ENCODE measurements at regions not wholly inside any gene's neighbourhood (a gene's known extent, or its start where the extent isn't known, plus 50 kb on each side); places are given as distances from the start of the nearest gene placed in this dataset.

GRCh38 chr15:68871507-68871906 is 50.8 kb upstream of the ANP32A start:
- H3K79me2 ChIP-seq (ENCODE audit: control insufficient read depth, insufficient read depth, low read length, unreplicated experiment), result no peaks in the 10 kb centered on the region
- H3K27me3 ChIP-seq (ENCODE audit: insufficient read depth, low read length), result peaks cover 47% of the 10 kb centered on the region
- H3K36me3 ChIP-seq (ENCODE audit: insufficient read depth, low read length), result no peaks in the 10 kb centered on the region
- no peak overlapping the region for H2AFZ ChIP-seq (ENCODE audit: low read length, unreplicated experiment)
- no peaks in the 10 kb centered on the region for H3K4me1 ChIP-seq (ENCODE audit: control insufficient read depth, insufficient read depth, low read length, unreplicated experiment)
- H3K27ac ChIP-seq (ENCODE audit: low read depth, low read length), result no peak overlapping the region
- H3K4me3 ChIP-seq (ENCODE audit: low read depth, low read length), result no peak overlapping the region

- Histone ChIP-seq H3K27me3 (ENCODE audit: insufficient read depth, low read length) (peaks cover 29% of the 10 kb centered on the region), H3K27ac (ENCODE audit: low read depth, low read length) (no peak overlapping the region), H3K36me3 (ENCODE audit: insufficient read depth, low read length) (no peaks in the 10 kb centered on the region), H2AFZ (ENCODE audit: low read length, unreplicated experiment) (no peak overlapping the region), H3K4me1 (ENCODE audit: control insufficient read depth, insufficient read depth, low read length, unreplicated experiment) (no peaks in the 10 kb centered on the region), H3K4me3 (ENCODE audit: low read depth, low read length) (no peak overlapping the region), H3K79me2 (ENCODE audit: control insufficient read depth, insufficient read depth, low read length, unreplicated experiment) (no peaks in the 10 kb centered on the region)
Observed at GRCh38 chr15:68874788-68875187, 54.1 kb upstream of the ANP32A start.

GRCh38 chr15:68875377-68876116 is 54.8 kb upstream of the SPESP1 start:
- H3K4me3 ChIP-seq (ENCODE audit: low read depth, low read length), result peak overlapping the region; percentile 81
- no peaks in the 10 kb centered on the region for H3K4me1 ChIP-seq (ENCODE audit: control insufficient read depth, insufficient read depth, low read length, unreplicated experiment)
- H3K79me2 ChIP-seq (ENCODE audit: control insufficient read depth, insufficient read depth, low read length, unreplicated experiment), result no peaks in the 10 kb centered on the region
- H3K27me3 ChIP-seq (ENCODE audit: insufficient read depth, low read length), result peaks cover 22% of the 10 kb centered on the region
- H3K27ac ChIP-seq (ENCODE audit: low read depth, low read length), result no peak overlapping the region
- peak overlapping the region; percentile 84 for H2AFZ ChIP-seq (ENCODE audit: low read length, unreplicated experiment)
- H3K36me3 ChIP-seq (ENCODE audit: insufficient read depth, low read length), result no peaks in the 10 kb centered on the region

GRCh38 chr15:68877626-68878025 is 52.7 kb upstream of the SPESP1 start:
- Histone ChIP-seq H3K27me3 (ENCODE audit: insufficient read depth, low read length) (peaks cover 9% of the 10 kb centered on the region; the same call in 1 of the 2 replicates), H3K4me1 (ENCODE audit: control insufficient read depth, insufficient read depth, low read length, unreplicated experiment) (no peaks in the 10 kb centered on the region), H3K36me3 (ENCODE audit: insufficient read depth, low read length) (no peaks in the 10 kb centered on the region), H2AFZ (ENCODE audit: low read length, unreplicated experiment) (no peak overlapping the region), H3K4me3 (ENCODE audit: low read depth, low read length) (no peak overlapping the region), H3K79me2 (ENCODE audit: control insufficient read depth, insufficient read depth, low read length, unreplicated experiment) (no peaks in the 10 kb centered on the region), H3K27ac (ENCODE audit: low read depth, low read length) (no peak overlapping the region)

GRCh38 chr15:68880382-68880781 is 49.9 kb upstream of the SPESP1 start:
- Histone ChIP-seq H3K27me3 (ENCODE audit: insufficient read depth, low read length) (peaks cover 9% of the 10 kb centered on the region; the same call in 1 of the 2 replicates), H2AFZ (ENCODE audit: low read length, unreplicated experiment) (no peak overlapping the region), H3K4me1 (ENCODE audit: control insufficient read depth, insufficient read depth, low read length, unreplicated experiment) (peaks cover 4% of the 10 kb centered on the region), H3K4me3 (ENCODE audit: low read depth, low read length) (no peak overlapping the region), H3K36me3 (ENCODE audit: insufficient read depth, low read length) (no peaks in the 10 kb centered on the region), H3K27ac (ENCODE audit: low read depth, low read length) (no peak overlapping the region), H3K79me2 (ENCODE audit: control insufficient read depth, insufficient read depth, low read length, unreplicated experiment) (no peaks in the 10 kb centered on the region)
